Stimulated activated CD8-positive, alpha-beta memory T cell treated with anti-CD3 and anti-CD28 coated beads, Interleukin-12 subunit alpha, Interleukin-12 subunit beta, amount 100 ng/mL, for 24 hours (primary cell): ENCODE measurements at regions not wholly inside any gene's neighbourhood (a gene's known extent, or its start where the extent isn't known, plus 50 kb on each side); places are given as distances from the start of the nearest gene placed in this dataset.
"Not testable (repeated sequence)": the region's sequence is repeated elsewhere in the genome, so short reads cannot be mapped to it uniquely, and the experiment has no call there.

Experiments
- DNase-seq: peaks from one replicate; pipeline ENCODE4 v3.0.0-alpha.2; 2020; ENCODE audit errors: extremely low read depth

DNA sequence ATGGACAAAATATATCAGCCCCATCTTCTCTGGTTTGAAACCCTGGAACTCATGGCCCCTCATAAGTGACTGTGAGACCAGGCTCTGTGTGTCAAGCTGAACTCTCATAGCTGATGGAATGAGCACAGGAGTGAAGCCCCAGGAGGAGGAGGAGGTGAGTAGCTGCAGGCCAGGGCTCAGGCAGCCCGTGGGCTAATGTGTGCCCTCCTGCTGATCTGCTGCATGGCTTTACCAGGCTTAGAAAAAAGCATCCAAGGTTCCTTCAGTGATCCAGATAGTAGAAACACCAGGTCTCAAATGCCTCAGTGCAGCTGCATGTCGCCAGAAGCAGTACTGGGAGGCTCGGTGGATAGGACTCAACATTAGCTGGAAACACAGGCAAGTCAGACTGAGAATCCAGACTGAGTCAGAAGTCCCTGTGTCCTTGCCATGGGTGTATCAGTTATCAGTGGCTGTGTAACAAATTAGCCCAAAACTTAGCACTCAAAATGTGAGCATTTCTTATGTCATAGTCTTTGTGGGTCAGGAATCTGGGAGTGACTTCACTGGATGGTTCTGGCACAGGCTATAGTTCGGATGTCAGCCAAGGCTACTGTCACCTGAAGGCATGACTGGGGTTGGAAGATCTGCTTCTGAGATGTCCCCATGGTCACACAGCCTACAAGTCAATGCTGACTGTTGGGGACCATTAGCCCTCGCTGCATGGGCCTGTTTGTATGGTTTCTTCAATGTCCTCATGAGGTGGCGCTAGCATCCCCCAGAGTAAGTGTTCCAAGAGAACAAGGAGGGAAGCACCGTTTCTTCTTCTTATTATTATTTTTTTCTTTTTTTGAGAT, 255.4 kb upstream of the IRF2BP2 start:
- no peak for DNase-seq

DNA sequence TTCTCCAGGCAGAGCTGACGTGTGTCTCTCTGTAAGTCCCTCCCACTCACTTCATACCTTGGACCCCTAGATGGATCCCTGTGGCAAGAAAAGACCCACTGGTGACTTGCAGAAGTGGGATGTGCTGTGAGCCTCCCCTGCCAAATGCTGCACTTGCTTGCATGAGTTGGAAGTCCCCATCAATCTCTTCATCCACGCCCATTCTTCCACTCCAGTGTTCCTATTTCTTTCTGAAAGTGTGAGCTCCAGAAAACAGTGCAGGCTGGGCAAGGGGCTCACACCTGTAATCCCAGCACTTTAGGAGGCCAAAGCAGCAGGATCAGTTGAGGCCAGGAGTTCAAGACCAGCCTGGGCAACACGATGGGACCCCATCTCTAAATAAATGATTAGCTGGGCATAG, 254.1 kb upstream of the IRF2BP2 start:
- DNase-seq, result no peak

DNA sequence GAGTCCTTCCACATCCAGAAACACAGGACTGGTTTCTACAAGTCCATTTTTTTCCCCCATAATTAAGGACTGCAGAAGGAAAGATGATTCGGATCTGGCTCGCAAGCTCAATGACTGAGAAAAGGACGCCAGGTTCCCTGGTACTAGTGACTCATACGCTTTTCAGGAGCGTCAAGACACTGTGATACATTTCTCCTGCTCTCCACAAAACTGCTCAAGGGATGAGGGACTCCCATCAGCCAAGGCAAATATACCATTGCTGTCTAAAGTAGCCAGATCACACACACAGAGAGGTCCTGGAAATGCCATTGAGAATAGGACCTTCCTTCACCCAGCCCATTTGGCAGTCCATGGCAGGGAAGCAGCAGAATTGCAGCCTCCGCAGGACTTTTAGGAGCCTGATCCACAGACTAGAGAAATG, 253.6 kb upstream of the IRF2BP2 start:
- no peak for DNase-seq

DNA sequence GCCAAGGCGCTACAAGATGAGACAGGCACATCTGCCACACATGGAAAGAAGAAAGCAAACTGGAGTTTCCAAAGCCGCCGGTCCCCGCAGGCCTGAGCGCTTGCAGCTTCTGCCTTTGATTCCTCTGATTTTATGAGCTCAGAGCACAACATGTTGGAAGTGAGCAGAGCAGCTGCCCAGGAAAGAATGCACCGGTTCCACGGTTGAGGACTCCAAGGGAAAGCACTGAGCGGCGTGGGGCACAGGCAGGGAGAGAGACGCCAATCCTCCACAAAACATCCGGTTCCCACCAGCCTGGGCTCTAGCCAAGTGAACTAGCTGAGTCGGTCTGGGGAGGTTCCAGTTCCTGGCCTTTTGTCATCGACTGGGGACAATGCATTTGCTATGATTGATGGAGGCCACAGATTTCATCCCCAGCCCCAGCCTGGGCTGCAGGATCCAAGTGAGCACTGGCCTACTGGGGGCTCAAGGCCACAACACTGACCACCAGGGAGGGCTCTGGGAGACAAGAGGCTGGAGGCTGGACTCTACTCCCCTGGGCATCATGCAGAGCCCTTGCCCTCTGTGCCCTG, 253.1 kb upstream of the IRF2BP2 start:
- no peak for DNase-seq

DNA sequence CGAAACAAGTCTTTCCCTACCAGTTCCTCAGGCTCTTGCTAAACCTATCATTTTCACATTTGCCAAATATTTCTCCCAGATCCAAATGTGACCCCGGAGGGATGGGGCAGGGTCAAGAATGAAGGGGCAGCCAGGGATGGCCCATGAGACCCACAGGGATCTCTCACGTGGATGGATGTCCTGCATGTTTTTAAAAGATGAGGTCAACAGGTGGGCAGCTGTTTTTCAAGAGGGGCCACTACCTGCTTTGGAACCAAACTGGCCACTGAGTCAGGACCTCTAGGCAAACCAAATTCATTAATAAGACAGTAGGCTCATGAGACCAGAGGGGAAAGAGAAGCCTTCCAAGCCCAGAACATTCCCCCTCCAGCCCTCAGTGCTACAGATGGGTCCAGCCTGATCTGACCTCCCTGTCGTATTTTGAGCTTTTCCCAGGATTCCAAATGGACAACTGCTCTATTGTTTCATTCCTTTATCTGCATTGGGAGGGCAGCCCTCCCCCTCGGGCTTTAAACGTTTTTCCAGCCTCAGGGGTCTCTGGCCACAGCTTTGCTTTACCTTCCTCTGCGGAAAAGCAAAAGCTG, 252.5 kb upstream of the IRF2BP2 start:
- no peak for DNase-seq

DNA sequence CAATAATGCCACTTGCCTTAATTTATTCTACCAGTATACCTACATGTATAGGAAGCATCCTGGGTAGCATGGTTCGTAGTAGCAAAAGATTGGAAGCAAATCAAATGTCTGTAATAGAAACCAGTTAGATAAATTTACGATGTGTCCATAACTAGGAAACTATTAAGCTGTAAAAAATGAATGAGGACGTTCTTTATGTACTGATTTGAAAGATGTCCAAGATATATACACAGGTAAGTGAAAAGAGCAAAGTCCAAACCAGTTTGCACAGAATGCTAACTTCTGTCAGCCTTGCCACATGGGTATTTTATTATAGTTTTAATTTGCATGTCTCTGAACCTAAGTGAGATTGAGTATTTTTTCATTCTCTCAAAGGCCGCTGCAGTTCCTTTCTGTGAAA, 251.8 kb upstream of the IRF2BP2 start:
- DNase-seq, result no peak

DNA sequence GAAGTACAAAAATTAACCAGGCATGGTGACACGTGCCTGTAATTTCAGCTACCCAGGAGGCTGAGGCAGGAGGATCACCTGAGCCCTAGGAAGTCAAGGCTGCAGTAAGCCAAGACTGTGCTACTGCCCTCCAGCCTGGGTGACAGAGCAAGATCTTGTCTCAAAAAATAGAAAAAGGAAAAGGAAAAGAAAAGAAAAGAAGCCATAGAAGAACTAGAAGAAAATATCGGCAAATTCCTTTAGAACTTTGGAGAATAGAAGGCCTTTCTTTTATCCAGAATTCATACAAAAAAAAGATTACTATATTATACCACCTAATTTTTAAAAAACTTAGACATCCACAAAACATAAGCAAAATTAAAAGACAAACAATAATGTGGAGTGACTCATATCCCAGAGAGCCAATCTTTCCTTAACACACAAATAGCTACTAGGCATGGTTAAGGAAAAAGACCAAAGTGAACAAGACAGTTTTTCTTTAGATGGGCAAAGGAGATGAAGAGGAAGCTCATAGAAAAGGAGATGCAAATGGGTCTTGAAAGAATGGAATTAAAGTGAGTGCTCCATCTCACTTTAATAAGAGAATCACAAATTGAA, 251.1 kb upstream of the IRF2BP2 start:
- no peak for DNase-seq

DNA sequence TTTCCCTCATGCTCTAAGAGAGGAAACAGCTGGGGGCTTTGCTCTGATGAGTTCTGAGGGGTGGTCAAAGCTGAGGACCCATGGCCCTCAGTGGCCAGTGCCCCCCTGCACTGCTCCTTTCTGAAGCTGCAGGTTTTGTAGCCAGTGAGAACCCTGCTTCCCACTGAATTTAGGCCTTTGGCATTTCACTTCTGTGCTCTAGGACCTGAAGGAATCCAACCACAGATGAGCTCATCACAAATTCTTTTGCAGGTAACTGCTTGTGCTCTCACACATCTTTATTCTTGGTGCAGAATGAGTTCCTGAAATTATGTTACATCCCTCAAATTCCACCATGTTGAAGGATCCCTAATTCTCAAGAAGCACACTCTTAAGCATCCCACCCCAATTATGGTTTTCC, 248.7 kb upstream of the IRF2BP2 start:
- no peak for DNase-seq

DNA sequence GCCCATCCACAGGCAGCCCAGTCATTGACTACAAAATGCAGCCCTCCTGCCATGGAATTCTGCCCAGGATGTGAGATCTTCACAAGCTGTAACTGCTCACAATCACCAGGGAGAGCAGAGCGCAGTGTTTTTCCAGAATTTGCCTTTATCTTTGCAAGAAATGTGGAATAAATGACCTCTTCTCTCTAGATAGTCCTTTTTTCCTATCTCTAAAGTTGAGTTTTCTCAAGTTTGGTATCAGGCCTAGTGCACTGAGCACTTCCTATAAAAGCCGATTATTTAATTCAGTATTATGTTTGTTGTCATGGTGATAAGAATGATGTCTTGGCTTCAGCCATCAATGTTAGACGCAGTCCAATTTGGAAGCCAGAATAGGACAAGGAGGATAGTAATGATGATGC, 246.9 kb upstream of the IRF2BP2 start:
- DNase-seq, result no peak

DNA sequence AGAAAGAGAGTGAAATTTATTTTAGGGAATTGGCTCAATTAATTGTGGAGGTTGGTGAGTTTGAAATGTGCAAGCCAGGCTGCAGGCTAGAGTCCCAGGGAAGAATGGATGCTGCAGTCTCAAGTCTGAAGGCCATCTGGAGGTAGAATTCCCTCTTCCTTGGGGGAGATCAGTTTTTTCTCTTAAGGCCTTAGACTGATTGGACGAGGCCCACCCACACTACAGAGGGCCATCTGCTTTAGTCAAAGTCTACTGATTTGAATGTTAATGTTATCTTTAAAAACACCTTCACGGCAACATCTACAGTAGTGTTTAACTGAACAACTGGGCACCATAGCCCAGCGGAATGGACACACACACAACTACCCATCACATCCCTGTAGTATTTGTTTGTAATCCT, 245.9 kb upstream of the IRF2BP2 start:
- DNase-seq, result no peak

DNA sequence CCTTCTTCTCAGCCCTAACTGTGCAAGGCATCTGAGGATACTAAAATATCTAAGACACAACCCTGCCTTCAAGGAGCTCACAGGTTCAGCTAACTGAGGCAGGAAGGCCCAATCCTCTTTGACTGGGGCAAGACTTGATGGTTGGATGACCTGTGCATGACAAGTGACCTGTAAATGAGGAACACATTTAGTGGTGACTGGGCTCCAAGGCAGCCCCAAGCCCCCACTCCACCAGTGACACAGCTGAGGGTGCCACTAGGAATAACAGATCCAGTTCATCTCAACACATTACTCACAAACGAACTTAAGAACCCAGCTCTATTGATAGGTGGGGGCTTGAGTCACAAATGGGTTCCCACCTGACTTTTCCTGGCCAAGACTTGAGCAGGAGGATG, 244.7 kb upstream of the IRF2BP2 start:
- DNase-seq, result no peak

DNA sequence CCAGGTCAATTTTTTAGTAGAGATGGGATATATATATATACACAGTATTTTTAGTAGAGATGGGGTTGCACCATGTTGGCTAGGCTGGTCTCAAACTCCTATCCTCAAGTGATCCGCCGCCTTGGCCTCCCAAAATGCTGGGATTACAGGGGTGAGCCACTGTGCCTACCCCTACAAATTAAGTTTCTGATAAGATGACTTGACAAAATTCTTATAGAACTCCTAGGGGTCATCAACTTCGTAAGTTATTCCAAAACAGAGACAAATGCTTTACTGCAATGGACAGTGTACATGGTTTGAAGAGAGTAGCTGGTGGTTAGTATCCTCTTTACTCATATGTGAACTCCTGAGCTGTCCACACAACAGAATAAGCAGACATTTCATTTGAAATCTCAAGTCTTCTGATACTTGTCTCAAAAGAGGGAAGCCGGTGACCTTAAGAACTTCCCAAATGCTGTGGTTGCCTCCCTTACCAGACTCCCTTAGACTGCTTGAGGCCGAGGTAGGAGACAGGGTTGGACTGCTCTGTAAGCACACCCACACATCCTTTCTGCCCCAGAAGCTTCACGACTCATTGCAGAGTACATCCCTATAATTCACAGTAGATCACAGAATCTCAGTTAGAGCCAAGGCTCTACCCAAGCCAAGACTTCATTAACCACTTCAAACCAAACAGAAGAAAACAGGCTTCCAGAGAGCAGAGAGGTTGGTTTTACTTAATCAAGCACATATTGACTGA, 244.1 kb upstream of the IRF2BP2 start:
- DNase-seq, result no peak

DNA sequence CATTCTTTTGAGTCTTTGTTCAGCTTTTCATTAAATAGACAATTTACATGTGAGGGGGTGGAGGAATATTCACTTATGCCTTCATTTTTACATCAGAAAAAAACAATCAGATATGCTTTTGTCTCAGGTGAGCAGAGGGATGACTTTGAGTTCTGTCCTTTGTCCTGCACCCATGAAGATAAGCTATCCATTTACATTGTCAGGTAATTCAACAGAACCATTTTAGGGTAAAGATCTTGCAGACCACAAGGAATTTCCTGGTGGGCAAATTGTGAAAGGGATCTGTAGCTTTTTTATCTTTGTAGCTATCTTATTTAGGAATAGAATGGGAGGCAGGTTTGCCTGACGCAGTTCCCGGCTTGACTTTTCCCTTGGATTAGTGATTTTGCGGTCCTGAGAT, 242.7 kb upstream of the IRF2BP2 start:
- DNase-seq, result no peak

DNA sequence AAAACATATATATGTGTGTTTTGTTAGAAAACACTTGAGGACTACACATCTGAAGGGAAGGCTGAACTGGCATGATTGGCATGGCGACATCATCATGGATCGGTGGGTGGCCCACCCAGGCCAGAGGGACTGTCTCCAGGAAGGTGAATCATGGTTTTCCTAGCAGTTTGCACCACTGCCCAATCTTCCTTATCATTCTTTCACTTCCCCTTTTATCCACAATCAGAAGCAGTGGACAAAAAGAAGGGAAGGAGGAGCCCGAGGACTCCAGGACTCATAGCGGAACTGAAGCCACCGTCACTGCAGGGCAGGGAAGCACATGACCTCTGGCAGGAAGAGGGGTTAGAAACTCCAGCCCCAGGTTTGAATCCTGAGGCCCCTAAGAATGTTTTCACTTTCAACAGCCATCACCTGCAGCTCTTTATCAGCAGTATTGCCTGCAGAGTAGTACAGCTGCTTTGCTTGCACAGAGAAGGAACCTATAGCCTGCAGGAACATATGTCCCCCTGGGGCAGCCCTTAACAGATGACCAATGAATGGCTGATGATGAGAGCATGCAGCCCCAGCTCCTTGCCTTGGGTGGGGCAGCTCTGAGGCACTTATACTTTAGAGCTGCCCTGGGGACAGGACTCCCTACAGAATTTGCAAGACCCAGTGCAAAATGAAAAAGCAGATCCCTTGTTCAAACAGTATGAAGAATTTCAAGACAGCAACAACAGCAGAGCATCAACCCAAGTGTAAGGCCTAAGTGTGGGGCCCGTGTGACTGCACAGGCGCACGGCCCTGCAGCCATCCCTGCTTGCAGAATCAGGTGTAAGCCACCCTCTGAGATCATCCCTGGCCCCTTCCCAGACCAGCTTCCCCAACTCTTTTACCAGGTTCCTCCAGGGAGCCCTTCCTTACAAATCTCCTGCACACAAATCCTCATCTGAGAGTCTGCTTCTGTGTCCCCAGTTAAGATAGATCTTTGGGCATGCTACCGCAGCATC, 241.8 kb upstream of the IRF2BP2 start:
- no peak for DNase-seq

DNA sequence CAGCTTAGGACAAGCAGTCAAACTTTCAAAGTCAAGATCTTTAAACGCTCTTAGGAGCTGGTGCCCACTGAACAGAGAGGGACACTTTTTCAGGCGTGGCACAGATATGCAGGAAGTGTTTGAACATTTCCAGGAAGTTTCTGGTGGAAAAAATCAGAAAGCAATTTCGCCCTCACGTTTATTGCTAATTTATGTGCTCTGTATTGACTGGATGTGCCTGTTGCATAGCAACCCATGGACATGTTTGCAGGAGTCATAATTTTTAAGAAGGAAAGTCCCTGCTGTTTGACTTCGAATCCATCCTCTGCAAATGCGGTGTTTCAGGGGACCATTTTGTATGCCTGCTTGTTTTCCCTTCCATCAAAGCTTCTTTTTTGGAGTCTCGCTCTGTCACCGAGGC, 239.9 kb upstream of the IRF2BP2 start:
- no peak for DNase-seq

DNA sequence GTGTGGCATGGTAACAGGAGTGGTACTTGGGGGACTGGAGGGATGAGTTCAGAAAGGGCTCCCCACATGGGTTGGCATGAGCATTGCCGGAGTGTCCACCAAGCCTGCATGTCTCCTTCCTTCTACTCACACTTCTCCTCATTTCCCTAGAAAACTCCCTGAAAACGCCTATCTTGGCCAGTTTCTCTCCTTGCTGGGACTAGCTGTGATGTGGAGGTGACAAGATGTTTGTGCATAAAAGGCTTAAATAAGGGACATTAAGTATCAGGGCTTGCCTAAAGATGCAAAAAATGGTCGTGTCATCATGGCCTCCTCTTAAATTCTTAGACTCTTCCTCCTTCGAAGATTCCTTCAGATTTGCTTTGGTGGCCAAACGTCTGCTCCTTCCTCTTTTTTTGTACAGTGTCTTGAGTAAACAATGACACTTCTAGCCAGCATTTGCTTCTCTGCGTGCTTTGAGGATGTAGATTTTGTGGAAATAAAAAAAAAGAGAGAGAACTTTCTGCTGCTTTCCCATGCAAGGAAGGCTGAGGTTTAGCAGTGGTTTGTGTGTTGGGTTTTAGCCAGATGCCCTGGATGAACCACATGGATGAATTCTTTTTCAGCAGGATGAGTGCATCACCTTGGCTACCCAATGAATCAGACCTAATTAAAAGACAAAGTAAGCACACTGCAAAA, 239.1 kb upstream of the IRF2BP2 start:
- no peak for DNase-seq

DNA sequence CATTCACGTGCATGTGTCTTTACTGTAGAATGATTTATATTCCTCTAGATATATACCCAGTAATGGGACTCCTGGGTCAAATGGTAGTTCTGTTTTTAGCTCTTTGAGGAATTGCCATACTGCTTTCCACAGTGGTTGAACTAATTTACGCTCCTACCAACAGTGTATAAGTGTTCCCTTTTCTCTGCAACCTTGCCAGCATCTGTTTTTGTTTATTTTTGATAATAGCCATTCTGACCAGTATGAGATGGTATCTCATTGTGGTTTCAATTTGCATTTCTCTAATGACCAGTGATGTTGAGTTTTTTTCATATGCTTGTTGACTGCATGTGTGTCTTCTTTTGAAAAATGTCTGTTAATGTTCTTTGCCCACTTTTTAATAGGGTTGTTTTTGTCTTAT, 236.8 kb upstream of the IRF2BP2 start:
- not testable (repeated sequence) for DNase-seq

DNA sequence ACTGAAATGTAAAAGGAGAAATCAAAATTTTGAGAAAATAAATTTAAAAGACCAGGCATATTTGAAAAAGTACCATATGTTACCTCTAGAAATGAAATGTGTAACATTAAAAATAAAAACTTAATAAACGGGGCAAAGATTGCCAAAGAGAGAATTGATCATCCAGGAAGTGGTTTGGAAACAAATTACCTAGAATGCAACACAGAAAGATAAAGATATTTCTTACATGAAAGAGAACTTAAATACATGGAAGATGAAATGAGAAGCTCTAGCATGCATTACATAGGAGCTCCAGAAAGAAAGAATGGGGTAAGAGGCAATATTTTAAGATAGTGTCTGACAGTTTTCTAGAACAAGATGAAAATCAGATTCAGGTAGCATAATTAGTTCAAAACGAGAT, 235.9 kb upstream of the IRF2BP2 start:
- no peak for DNase-seq

DNA sequence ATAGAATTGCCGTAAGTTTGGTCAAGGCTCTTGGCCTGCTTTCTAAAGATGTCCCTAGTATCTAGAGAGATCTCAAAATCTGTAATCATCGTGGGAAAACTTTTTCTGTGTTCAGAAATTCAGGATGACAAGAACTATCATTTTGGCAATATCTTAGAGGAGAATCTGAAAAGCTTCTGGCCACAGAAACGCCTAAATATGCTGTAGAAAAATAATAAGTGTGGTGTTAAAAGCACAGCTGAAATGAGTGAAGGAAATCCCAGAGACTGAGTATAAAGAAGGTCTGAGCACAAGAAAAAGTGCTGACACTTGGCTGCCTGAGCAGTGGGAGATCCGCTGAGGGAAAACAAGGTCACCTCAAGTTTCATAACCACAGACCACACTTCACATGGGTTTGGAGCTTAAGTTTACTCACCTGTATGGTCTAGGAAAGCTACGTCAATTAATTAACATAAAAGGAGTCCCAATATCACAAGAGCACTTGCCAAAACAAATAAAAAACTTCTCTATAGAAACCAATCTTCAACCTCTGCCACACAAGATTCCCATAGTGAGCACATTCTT, 235.2 kb upstream of the IRF2BP2 start:
- DNase-seq, result no peak

DNA sequence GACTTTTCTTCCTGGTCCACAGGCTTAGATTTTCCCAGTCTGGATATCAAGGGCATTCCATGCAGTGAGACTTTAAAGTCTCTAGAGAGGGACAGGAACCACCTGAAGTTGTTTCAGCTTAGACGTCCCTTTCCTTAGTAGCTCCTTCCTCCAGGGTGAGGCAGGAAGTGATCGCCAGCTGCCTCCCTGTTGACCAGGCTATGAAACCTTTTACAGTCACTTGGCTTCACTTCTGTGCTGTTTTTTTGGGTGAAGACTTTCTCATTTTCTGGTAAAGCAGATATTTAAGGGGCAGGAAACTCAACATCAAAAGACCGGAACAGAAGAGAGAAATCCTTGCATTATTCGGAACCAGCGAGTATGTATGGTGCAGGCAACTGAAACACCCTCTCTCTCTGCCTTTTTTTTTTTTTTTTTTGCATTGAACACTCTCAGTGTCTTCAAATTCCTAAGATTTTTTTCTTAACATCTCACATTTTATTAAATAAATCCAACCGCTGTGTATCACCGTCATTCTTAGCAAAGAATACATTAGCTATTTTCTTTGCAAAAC, 234.6 kb upstream of the IRF2BP2 start:
- no peak for DNase-seq
